HG03354 (cell line): ENCODE measurements at regions not wholly inside any gene's neighbourhood (a gene's known extent, or its start where the extent isn't known, plus 50 kb on each side); places are given as distances from the start of the nearest gene placed in this dataset.
"Not testable (repeated sequence)": the region's sequence is repeated elsewhere in the genome, so short reads cannot be mapped to it uniquely, and the experiment has no call there.

Source experiments
- ATAC-seq: cut with Tn5 transposase; IDR thresholded peaks from one replicate; pipeline ENCODE4 v1.9.1; 2021; ENCODE audit warnings: mild to moderate bottlenecking; ENCODE audit not compliant: unreplicated experiment, poor library complexity, severe bottlenecking

- no peak for ATAC-seq
These were observed 1758.4 kb upstream of the AGA start for GRCh38 chr4:179200681-179201080.

DNA sequence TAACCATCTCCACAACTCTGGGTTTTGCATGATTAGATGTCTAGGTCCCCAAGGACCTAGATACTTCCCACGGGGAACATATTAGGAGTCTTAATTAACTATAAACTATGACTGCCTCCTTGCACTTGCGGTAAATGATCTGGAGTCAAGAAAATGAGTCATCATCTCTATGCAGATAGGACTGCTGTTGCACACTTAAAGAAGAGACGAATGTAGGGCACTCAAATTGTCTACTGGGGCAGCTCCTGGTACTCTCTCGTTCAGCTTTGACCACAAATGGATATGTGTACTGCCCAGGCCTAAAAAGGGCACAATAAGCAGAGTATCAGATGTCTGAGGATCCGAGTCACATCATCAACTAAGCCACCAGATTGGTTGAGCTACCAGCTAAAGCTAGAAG lies 1783.4 kb upstream of the AGA start:
- ATAC-seq, result no peak

DNA sequence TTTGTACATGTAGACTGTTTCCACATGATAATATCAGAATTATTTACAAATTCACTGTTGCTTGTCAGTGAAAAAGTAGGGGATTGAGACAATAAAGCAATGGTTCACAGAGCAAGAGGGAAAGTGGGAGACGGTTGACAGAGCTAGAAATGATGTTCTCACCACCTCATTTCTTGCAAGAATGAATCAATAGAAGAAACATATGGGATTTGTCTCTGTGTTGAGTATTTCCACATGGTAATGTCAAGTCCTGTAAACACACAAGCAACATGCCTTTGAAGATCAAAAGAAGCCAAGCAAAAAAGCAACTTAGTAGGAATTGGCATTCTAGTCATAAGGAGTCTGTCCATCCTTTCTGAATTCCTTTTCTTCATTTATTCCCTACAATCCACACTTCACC lies 1806.6 kb upstream of the AGA start:
- ATAC-seq, result no peak

DNA sequence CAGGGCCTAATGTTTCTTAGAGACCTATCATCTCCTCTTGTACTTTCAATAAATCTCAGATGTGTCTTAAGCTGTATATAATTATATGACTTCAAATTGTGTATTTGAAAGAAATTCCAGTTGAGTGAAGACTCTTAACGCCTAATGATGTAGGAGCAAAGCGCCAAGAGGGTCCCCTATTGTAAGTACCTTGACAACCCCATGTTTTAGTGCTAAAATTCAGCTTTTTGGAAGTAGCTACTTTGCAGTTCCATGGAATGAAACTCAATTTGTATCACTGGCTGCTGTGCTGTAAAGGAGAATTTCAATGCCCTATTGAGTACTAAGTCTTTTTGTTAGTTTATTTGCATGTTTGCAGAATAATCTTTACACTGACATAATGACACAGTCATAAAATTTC lies 1826.6 kb upstream of the AGA start:
- no peak for ATAC-seq

DNA sequence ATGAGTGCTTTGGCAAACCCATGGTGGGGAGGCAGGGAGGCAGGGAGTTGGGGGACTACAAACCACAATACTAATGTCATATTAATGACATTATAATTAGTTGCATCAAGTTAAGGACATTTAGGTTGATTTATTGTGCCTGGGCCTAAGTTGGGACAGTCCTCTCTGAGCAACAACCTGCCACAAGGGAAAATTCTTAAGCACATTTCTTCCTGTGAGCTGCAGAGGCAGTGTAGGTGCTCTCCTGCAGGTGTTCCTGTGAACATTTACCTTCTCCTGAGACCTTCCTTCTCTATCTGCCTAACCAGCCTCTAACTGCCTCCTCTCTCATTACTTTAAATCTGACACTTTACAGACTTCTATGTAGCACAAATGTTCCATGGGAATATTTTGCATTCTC lies 1830.0 kb upstream of the AGA start:
- ATAC-seq, result no peak

- no peak for ATAC-seq
These were observed 1836.4 kb upstream of the AGA start for GRCh38 chr4:179278647-179279046.

DNA sequence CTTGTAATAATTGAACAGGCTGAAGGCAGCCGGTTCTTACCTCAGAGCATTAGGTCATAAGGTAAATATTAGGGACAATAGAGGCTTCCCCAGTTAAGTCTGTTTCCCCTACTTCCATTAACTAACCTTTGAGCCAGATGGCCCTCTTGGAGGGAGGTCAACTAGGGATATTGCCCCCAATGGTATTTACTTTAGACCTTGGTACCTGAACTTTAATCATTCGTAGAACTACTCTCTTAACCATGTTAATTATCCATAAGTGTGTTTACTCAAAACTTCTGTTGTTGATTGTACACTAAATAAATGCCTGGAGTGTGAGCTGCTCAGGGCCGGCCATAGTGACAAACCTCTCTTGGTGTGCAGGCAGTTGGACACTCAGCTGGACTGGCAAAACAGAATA lies 1843.5 kb upstream of the AGA start:
- no peak for ATAC-seq

GRCh38 chr4:179291657-179292056 lies 1849.4 kb upstream of the AGA start:
- no peak for ATAC-seq

- no peak for ATAC-seq
These were observed 1850.2 kb upstream of the AGA start for GRCh38 chr4:179292468-179292867.

DNA sequence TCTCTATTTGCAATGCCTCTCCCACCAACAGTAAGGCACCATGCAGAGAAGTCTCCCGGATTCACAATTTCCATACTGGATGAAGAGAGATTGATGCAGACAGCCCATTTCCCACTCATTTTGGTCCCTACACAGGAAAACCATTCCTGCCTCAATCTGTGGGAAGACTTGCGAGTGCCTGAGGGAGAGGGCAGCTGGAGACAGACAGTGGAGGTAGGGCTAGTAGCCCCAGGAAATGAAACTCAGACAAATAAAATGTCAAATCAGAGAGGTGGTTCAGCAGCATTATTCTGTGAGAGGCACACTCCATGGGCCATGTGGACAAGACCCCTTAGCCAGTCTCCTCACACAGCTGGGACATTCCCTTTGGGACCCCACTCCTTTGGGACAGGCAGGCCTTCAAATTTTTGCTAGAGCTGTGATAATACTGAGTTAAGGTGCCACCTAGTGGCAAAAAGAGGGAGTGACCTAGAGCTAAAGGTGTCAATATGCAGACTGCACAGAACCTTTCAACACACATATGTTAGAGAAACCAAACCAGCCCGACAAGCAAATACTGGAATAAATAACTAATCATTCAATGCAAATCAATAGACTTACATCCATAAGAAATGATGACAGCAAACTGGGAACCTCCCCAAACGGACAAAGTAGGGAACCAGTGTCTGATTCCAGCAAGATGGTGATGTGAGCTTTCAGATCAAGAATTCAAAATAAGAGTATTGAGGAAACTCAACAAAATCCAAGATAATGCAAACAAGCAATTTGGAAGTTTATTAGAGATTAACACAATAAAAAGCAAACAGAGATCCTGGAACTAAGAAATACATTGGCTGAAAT lies 1865.3 kb upstream of the AGA start:
- ATAC-seq, result peak; percentile 96

GRCh38 chr4:179313823-179314222 lies 1871.6 kb upstream of the AGA start:
- ATAC-seq, result no peak

GRCh38 chr4:179325181-179325580 lies 1882.9 kb upstream of the AGA start:
- ATAC-seq, result no peak

DNA sequence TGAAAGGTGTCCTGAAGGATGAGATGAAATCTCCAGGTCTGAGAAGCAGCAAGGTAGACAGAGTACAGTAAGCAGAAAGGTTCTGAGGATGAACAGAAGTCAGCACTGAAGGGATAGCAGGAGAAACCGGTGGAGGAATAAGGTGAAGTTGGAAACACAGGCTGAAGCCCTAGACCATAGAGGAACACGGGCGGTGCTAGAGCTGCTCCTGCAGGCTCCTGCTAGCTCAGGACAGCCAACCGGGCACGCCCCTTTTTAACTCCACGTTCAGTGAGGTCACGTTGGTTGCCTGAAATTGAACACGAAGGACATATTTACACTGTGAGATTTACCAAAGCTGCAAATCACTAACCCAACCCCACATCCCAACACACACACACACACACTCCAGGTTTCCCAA lies 1886.4 kb upstream of the AGA start:
- ATAC-seq, result no peak

DNA sequence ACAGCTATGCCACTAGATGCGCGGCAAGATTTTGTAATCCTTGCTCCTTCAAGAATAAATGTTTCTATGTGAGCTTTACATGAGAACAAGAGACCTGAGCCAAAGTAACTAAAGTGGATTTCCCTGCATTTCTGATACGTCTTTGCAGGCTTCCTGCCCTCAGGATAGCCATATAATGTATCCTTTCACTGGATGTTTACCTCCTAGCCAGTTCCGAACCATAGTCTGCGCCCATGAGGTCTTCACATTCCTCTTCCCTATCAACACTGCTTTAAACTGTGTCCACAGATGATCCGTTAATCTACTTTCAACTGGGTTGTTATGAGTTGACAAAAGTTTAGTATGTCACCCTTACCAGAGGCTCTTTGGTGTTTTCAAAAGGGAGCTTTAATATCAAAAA lies 1889.1 kb upstream of the AGA start:
- ATAC-seq, result no peak

GRCh38 chr4:179344861-179345260 lies 1902.6 kb upstream of the AGA start:
- ATAC-seq, result no peak

DNA sequence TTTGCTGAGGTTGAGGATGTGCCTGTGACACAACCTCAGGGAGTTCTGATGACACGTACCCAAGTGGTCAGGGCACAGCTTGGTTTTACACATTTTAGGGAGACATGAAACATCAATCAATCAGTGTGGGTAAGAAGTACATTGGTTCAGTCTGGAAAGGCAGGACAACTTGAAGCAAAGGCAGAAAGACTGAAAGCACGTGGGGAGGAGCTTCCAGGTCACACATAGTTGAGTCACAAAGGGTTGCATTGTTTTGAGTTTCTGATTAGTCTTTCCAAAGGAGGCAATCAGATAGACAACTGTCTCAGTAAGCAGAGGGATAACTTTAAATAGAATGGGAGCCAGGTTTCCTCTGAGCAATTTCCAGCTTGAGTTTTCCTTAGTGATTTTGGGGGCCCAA lies 1910.0 kb upstream of the AGA start:
- ATAC-seq, result no peak

DNA sequence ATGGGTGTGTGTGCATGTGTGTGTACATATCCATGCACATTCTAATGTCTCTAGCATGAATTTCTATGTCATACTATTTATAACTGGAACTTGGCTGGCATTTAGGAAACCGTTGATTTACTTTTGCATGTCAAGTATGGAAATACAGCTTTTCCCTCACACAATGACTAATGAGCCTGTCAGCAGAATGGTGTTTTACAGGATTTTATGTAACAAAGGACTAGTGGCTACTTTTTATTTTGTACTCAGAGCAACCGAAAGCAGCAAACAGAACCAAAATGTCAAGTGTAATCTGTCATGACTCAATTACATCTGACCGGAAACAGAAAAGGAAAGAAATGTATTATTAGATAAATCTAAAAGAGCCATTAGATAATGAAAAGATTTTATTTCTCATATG lies 1911.5 kb upstream of the AGA start:
- no peak for ATAC-seq

DNA sequence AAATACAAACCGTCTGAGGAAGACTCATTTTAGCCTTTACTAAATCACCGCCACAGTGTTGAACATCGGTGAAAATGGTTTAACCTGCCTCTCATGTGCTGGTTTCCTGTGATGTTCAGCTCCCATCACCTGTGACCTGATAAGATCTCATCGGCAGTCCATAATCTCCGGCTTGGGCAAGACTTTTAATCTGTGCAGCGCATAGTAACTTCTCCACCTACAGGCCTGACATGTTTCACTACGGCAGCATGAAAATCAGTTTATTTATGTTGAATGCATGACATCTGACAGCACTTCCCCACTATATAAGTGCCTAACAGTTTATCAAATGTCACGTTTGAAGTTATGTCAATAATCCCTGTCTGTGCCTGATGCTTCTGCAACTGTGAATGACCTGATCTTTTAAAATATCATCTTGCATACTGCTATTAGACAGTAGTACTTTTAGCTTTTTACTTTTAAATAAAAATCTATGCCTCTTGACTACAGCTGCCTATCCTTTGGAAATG lies 1919.8 kb upstream of the AGA start:
- no peak for ATAC-seq

DNA sequence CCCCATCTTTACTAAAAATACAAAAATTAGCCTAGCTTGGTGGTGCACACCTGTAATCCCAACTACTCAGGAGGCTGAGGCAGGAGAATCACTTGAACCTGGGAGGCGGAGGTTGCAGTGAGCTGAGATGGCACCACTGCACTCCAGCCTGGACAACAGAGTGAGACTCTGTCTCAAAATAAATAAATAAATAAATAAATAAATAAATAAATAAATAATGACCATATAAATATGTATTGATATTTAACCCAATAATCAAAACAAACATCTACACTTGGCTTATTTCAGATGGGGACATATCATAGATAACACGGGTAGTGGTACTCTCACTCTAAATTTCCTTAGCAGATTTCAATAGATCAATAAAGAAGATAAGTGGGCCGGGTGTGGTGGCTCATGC lies 1923.7 kb upstream of the AGA start:
- ATAC-seq, result not testable (repeated sequence)

DNA sequence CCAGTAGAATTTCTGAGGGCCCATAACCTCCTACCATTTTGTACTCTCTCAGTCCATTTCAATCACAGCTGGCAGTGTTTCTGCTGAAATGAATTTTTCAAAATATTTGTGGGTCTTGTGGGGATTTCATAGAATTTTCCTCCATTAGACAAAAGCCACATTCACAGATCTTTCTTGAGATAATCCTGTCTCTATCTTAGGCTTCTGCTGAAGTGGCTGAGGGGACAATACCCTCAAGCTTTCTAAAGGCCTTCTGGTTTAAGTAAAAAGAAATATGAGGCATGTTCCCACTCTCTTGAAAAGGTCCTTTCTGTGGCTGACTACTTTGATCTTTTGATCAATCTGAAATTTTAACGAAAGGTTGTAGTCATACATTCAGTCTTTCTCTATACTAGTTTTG lies 1930.0 kb upstream of the AGA start:
- no peak for ATAC-seq

DNA sequence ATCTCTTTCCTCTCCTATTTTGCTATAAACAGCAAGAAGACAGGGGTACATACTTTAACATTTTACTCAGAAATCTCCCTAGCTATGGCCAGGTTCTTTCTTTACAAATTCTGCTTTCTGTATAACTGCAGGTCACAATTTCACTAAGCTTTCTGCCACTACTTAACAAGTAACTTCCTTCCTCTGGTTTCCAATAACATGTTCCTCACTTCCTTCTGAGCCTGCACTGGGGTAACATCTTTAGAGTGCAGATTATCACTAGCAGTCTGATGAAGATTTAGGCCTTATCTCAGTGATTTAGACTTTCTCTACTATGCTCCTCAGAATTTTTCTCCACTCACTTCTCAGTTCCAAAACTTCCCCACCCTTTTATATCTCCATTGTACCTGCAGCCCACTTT lies 1930.5 kb upstream of the AGA start:
- ATAC-seq, result no peak

- ATAC-seq, result not testable (repeated sequence)
These were observed 1936.6 kb upstream of the AGA start for GRCh38 chr4:179378847-179379246.
